NCI-H1436 (cell line): ENCODE measurements at regions not wholly inside any gene's neighbourhood (a gene's known extent, or its start where the extent isn't known, plus 50 kb on each side); places are given as distances from the start of the nearest gene placed in this dataset.
A peak's percentile ranks its signal among the peaks of the same experiment; 100 is the strongest.

Experiments used
- DNase-seq: peaks from one replicate; lab custom pipeline; 2025; lab: John Stamatoyannopoulos, UW

DNA sequence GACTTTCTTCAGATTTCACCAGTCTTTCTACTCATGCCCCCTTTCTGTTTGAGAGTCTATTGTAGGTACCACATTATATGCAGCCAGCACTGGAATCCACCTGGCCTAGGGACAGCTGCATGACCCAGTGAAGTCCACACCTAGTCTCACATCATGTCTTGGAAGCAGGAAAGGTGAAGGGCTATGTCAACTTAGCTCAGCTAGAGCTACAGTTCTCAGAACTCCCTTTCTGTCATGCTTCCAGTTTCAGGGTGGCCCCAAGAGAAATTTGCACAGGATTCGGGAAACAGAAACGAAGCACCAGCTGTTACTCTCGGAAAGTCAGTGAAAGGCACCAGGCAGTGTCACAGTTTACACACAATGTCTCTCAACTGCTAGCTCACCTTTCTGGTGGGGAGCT lies 51.6 kb upstream of the NLRP1 start:
- no peak for DNase-seq

GRCh38 chr17:5638596-5638995 lies 54.3 kb upstream of the NLRP1 start:
- DNase-seq, result no peak

DNA sequence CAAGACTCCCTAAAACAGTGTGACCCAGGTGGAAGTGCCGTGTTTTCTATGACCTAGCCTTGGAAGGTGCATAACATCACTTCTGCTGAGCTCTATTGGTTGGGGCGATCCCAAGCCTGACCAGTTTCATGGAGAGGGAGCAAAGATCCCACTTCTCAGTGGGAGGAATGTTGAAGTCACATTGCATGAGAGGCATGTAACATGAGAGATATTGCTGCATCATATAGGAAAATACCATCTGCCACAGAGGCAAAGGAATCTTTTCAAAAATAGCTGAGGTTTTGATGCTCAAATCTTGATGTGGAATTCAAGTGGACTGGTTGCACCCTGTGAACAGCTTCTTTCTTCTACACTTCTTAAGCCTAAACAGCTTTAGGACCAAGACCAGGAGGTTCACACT lies 56.4 kb upstream of the NLRP1 start:
- DNase-seq, result no peak

GRCh38 chr17:5642752-5643151 lies 58.4 kb upstream of the NLRP1 start:
- no peak for DNase-seq

DNA sequence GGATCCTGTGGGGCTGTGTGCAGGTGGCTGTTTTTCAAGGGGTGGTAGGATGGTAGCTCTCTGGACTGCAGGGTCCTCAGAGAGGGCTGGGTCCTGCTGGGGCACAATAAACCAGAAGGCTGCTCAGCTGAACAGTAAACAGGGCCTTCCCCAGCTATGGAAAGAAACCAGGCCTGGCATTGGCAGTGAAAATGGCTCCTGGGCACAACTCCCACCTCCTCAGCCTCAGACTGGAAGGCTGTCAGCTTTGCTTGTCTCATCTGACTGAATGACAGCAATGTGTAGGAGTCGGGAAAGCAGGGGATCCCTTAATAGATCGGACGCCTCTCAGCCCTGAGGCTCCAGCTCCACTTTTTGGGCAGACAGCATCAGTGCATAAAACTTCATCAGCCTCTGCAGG lies 59.8 kb upstream of the NLRP1 start:
- DNase-seq, result no peak

GRCh38 chr17:5651348-5651747 lies 67.0 kb upstream of the NLRP1 start:
- no peak for DNase-seq

DNA sequence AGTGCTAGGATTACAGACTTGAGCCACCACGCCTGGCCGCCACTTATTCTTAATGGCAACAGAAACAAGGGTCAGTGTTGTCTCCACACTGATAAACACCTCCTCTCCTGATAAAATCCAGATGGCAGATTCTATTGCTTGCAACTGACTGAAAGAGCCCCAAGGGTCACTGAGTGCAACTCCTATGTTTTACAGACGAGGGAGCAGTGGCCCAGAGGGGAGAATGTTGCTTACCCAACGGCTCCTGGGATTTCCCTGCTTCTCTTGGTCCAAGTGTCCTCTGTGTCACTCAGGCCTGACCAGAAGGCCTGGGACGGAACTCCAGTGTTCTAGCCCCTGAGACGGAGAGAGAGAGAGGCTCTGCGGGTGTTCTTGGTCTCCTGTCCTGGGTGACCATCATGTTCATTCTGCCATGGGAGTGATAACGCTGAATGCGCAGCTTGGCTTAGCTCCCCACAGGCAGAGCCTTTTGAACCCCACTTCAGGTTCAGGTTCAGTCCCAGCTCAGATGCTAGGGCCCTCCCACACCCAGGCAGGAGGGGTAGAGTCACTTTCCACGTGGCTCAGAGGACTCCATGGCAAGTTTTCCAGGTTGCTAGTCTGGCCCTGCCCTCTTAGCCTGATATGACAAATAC lies 77.3 kb upstream of the NLRP1 start:
- DNase-seq, result no peak

DNA sequence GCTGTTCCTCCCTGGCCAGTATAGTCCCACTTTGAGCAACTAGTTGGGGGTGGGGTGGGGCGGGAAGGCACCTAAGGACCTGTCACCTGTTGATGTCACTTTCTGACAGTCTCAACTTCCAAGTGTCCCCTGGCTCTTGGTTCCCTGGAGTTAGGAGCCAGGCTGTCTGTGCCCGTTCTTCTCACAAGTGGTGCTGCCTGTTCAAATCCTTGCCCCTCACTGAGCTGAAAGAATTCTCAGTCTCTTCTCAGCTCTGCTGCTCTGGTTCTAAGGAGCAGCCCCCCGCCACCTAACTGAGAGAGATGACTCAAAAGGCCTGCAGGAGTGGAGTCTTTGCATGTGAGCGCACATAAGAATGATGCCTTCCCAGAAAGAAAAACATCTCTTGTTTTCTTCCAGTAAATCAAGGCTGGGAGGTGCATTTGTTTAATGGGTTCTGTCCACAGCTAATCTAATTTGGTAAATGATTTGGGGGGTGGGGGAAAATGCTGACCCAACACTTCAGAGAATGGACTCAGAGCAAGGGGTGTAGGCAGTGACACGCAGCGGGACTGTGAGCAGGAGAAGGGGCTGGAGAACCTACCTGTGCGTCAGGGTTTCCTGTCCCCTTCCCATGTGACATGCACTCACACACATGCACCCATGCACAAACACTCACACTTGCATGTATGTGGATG lies 78.2 kb upstream of the NLRP1 start:
- no peak for DNase-seq

GRCh38 chr17:5665164-5665563 lies 80.9 kb upstream of the NLRP1 start:
- no peak for DNase-seq

- DNase-seq, result no peak
Observed at GRCh38 chr17:5667871-5668270, 83.6 kb upstream of the NLRP1 start.

- no peak for DNase-seq
Observed at GRCh38 chr17:5668557-5669138, 84.3 kb upstream of the NLRP1 start.

GRCh38 chr17:5669191-5669590 lies 84.9 kb upstream of the NLRP1 start:
- no peak for DNase-seq

GRCh38 chr17:5672141-5672540 lies 87.8 kb upstream of the NLRP1 start:
- no peak for DNase-seq

- no peak for DNase-seq
Observed at GRCh38 chr17:5672815-5673430, 88.6 kb upstream of the NLRP1 start.

- peak; percentile 18 for DNase-seq
Observed at GRCh38 chr17:5675625-5676421, 91.5 kb upstream of the NLRP1 start.

GRCh38 chr17:5677620-5678019 lies 93.3 kb upstream of the NLRP1 start:
- DNase-seq, result no peak

DNA sequence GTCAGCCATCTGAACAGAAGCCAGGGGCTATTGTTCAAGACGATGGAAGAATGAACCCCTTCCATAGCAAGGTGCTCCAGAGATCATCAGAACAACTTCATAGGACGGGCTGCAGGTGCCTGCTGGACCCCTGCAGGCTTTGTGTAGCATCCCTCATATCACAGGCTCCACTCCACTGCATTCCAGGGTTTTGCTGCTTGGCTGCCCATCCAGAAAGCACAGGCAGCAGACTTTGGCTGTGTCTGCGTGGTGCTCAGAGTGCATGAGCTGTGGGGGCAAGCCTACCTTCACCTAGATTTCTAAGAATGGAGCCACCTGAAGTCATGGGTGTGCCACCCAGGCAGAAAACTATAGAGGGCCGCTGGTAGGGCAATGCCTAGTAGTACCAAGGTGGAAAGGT lies 93.9 kb upstream of the NLRP1 start:
- no peak for DNase-seq

DNA sequence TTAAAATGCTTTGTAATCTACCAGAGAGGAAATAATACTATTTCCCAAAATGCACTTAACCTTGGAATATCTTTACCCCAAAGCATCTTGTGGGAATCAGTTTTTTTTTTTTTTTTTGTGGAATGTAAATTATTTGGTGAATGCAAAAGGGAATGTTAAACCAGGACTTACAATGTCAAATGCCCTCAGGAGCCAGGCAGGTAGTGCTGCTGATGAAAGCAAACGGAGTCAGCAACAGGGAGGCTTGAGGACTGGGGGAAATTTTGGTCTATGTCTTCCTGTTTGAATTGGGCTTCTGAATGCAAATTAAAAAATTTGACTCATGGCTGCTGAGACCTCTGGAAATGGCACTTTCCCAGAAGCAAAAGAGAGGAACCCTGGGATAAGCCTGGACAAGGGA lies 96.5 kb upstream of the NLRP1 start:
- no peak for DNase-seq

DNA sequence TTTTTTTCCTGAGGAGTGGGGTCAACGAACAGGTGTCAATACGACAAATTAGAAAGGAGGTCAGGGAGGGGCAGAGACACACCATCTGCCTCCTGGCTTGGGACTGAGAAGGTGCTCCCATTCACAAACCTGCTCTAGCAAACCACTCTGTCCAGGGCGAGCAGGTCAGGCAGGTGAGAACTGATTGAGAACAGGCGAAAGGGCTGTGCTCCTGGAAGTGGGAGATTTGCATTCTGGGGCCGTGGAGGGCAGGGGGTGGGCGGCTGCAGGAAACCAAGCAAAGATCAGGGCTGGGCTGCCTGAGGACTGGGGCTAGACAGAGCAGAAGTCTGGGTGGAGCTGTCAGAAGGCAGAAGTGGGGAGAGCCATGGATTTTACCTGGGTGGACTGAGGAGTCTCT lies 98.9 kb upstream of the NLRP1 start:
- DNase-seq, result no peak

- DNase-seq, result no peak
Observed at GRCh38 chr17:5686074-5686635, 101.8 kb upstream of the NLRP1 start.

- DNase-seq, result no peak
Observed at GRCh38 chr17:5687646-5688045, 103.3 kb upstream of the NLRP1 start.

DNA sequence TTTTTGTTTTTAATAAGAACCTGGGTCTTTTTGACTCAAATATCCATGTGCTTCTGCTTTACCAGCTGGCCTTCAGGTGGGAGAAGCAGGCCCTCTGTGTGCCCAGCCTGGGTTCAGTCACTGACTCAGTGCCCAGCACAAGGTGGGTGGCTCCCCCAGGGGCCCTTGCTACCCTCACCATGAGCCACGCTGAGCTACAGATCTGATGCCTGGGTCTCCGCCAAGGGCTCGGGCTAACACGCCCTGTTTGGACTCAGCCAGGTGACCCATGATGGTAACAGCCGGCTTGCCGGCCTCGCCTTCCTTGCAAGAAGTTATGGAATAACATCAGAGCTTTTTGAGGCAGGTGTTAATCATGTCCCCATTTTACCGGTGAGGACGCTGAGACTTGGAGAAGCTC lies 109.5 kb upstream of the NLRP1 start:
- no peak for DNase-seq
